ENCODE measurements at regions not wholly inside any gene's neighbourhood (a gene's known extent, or its start where the extent isn't known, plus 50 kb on each side); places are given as distances from the start of the nearest gene placed in this dataset.

DNA sequence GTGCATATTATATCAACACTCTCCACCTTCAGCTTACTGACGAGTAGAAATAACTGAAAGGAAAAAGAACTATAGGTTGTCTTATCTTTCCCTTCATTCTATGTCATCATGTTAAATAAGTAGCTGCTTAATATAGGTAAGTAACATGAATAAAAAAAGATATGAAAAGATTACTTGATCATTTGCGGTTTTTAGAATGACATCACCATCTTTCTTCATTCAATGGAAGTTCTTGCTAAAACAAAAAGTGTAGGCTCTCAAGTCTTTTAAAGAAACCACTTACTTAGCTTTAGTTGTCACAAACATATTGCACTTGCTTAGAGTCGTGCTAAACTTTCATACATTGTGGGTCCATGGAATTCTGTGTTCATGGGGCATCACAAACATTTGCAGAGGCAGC lies 331.1 kb upstream of the DEPDC1 start:
- Histone ChIP-seq H3K36me3 (ENCODE audit: insufficient read depth, low read length) (no peaks in the 10 kb centered on the region), H3K27me3 (ENCODE audit: insufficient read depth, low read length) (no peaks in the 10 kb centered on the region)
- no peak for TF ChIP-seq EZH2 (IDR thresholded peaks at IDR 0.05; ENCODE audit: borderline replicate concordance, low read length)
- TF ChIP-seq, protein P1, sequence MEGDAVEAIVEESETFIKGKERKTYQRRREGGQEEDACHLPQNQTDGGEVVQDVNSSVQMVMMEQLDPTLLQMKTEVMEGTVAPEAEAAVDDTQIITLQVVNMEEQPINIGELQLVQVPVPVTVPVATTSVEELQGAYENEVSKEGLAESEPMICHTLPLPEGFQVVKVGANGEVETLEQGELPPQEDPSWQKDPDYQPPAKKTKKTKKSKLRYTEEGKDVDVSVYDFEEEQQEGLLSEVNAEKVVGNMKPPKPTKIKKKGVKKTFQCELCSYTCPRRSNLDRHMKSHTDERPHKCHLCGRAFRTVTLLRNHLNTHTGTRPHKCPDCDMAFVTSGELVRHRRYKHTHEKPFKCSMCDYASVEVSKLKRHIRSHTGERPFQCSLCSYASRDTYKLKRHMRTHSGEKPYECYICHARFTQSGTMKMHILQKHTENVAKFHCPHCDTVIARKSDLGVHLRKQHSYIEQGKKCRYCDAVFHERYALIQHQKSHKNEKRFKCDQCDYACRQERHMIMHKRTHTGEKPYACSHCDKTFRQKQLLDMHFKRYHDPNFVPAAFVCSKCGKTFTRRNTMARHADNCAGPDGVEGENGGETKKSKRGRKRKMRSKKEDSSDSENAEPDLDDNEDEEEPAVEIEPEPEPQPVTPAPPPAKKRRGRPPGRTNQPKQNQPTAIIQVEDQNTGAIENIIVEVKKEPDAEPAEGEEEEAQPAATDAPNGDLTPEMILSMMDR (IDR thresholded peaks at IDR 0.05; ENCODE audit: low read length): no peak

DNA sequence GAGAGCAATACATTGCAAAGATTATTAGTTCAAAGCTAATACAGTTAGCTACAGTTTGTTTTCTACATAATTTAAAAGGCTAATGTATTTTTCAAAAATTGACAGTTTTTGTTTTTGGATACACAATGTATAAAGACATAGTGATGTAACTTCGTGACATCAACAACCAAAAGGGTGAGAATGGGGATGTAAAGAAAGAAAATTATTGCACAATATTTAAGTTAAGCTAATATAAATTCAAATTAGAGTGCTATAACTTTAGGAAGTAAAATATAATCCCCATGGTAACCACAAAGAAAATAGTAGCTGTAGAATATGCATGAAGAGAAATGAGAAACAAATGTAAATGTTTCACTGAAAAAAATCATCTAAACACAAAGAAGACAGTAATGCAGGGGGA lies 334.4 kb upstream of the DEPDC1 start:
- Histone ChIP-seq H3K9me3 (ENCODE audit: low read length) (no peaks in the 10 kb centered on the region), H3K4me3 (ENCODE audit: low read depth, low read length, poor library complexity, severe bottlenecking) (no peak overlapping the region), H3K27ac (ENCODE audit: low read depth, low read length, poor library complexity, severe bottlenecking) (no peak overlapping the region), H3K4me2 (ENCODE audit: low read length) (no peak overlapping the region), H3K79me2 (ENCODE audit: insufficient read depth, low read length) (no peaks in the 10 kb centered on the region), H3K4me1 (ENCODE audit: insufficient read depth, low read length, severe bottlenecking) (no peaks in the 10 kb centered on the region), H3K9me2 (ENCODE audit: low read depth, low read length) (0 out of 2 replicates have a peak, but pooled peaks cover 2% of the 10 kb centered on the region), H3K36me3 (ENCODE audit: insufficient read depth, low read length) (no peaks in the 10 kb centered on the region), H3K27me3 (ENCODE audit: insufficient read depth, low read length) (no peaks in the 10 kb centered on the region), H2AFZ (ENCODE audit: low read length) (no peak overlapping the region), H3K9ac (ENCODE audit: low read length) (no peak overlapping the region), H3F3A (ENCODE audit: insufficient read depth, low read length) (no peaks in the 10 kb centered on the region), H4K20me1 (ENCODE audit: insufficient read depth, low read length) (no peaks in the 10 kb centered on the region)
- TF ChIP-seq, protein P1 (IDR thresholded peaks at IDR 0.05; ENCODE audit: low read length): no peak
- no peak for TF ChIP-seq EZH2 (IDR thresholded peaks at IDR 0.05; ENCODE audit: borderline replicate concordance, low read length)

More for the DNA sequence above, 331.1 kb upstream of the DEPDC1 start:
- Histone ChIP-seq H3F3A (ENCODE audit: insufficient read depth, low read length) (no peaks in the 10 kb centered on the region), H3K79me2 (ENCODE audit: insufficient read depth, low read length) (no peaks in the 10 kb centered on the region), H4K20me1 (ENCODE audit: insufficient read depth, low read length) (no peaks in the 10 kb centered on the region), H2AFZ (ENCODE audit: low read length) (no peak overlapping the region), H3K4me2 (ENCODE audit: low read length) (no peak overlapping the region), H3K9me2 (ENCODE audit: low read depth, low read length) (0 out of 2 replicates have a peak, but pooled peaks cover 2% of the 10 kb centered on the region), H3K9me3 (ENCODE audit: low read length) (no peaks in the 10 kb centered on the region), H3K4me3 (ENCODE audit: low read depth, low read length, poor library complexity, severe bottlenecking) (no peak overlapping the region), H3K27ac (ENCODE audit: low read depth, low read length, poor library complexity, severe bottlenecking) (no peak overlapping the region), H3K4me1 (ENCODE audit: insufficient read depth, low read length, severe bottlenecking) (no peaks in the 10 kb centered on the region), H3K9ac (ENCODE audit: low read length) (no peak overlapping the region)

DNA sequence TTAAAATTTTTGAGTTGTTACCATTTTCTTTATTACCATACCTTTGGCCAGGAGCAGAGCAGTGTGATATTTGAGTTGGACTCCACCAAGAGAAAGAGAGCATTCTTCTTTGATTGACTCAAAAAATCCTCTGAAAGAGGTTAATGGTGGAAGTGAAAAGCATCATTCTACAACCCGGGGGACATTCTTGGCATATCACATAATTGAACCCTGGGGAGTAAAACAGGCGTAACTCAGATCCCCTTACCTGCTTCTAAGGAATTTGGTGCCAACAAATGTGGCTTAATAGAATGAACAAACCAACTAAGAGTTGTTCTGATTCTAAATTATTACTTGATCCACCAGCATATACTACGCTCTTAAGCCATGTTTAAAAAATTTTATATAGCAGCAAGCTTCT lies 351.1 kb upstream of the DEPDC1 start:
- no peaks in the 10 kb centered on the region for H3K9me3 ChIP-seq (ENCODE audit: low read length)
- TF ChIP-seq EZH2 (IDR thresholded peaks at IDR 0.05; ENCODE audit: borderline replicate concordance, low read length): no peak
- TF ChIP-seq, protein P1 (IDR thresholded peaks at IDR 0.05; ENCODE audit: low read length): no peak
- H3K4me1 ChIP-seq (ENCODE audit: insufficient read depth, low read length, severe bottlenecking): no peaks in the 10 kb centered on the region
- no peak overlapping the region for H2AFZ ChIP-seq (ENCODE audit: low read length)
- H3K4me2 ChIP-seq (ENCODE audit: low read length): no peak overlapping the region
- H3K27me3 ChIP-seq (ENCODE audit: insufficient read depth, low read length): no peaks in the 10 kb centered on the region
- H3F3A ChIP-seq (ENCODE audit: insufficient read depth, low read length): no peaks in the 10 kb centered on the region
- H3K4me3 ChIP-seq (ENCODE audit: low read depth, low read length, poor library complexity, severe bottlenecking): no peak overlapping the region
- H3K9ac ChIP-seq (ENCODE audit: low read length): no peak overlapping the region
- no peaks in the 10 kb centered on the region for H3K9me2 ChIP-seq (ENCODE audit: low read depth, low read length)
- H4K20me1 ChIP-seq (ENCODE audit: insufficient read depth, low read length): no peaks in the 10 kb centered on the region
- H3K79me2 ChIP-seq (ENCODE audit: insufficient read depth, low read length): no peaks in the 10 kb centered on the region
- no peak overlapping the region for H3K27ac ChIP-seq (ENCODE audit: low read depth, low read length, poor library complexity, severe bottlenecking)
- H3K36me3 ChIP-seq (ENCODE audit: insufficient read depth, low read length): no peaks in the 10 kb centered on the region
